Activated CD8-positive, alpha-beta memory T cell treated with anti-CD3 and anti-CD28 coated beads, Interleukin-2, amount 50 U/mL, for 48 hours (primary cell): ENCODE measurements at regions not wholly inside any gene's neighbourhood (a gene's known extent, or its start where the extent isn't known, plus 50 kb on each side); places are given as distances from the start of the nearest gene placed in this dataset.

Experiments used
- DNase-seq: peaks from one replicate; pipeline ENCODE4 v3.0.0-alpha.2; 2020

DNA sequence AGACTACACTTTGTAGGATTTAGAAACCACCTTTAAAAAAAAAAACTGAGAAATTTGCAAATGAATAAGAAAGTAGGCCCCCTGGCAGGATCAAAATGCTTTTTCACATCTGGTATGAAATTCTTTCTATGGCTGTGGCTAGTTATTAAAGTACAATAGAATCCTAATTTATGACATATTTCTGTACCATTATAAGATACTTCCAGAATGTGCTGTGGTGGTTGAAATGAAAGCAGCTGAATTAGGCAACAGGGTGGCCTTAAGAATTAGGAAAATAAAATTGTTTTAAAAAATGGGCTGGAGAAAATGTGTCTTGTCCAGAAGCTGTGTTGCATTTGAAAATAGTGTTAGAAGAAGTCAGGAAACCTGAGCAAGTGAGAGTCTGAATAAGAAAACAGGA, 85.9 kb upstream of the PDE3A start:
- no peak for DNase-seq

DNA sequence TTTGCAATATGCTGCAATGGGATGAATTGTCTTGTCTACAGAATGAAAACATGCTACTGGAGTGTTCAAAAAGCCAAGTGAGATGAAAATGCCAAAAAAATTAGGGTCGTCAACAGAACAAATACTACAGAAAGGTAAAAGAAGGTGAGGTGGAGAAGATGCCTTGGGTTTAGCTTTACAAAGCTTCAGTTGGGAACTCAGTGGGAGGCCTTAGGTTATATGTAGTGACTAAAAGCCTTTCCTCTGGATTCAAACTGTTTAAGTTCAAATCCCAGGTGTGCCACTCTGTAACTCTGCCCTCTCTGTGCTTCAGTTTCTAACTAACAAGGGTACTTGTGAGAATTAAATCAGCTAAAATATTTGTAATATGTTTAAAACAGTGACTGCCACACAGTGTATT, 84.9 kb upstream of the PDE3A start:
- DNase-seq = no peak

DNA sequence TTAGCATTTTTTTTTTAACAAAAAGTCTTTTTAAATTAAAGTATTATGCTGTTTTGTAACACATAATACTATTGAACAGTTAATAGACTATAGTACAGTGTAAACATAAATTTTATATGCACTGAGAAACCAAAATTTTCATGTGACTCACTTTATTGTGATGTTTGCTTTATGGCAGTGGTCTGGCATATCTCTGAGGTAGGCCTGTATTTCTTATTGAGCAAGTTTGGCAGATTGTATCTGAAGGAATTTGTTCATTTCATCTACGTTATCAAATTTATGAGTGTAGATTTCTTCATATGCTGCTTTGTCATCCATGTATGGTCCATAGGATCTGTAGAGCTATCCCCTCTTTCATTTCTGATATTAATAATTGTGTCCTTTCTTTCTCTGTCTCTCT, 78.8 kb upstream of the PDE3A start:
- DNase-seq = no peak

DNA sequence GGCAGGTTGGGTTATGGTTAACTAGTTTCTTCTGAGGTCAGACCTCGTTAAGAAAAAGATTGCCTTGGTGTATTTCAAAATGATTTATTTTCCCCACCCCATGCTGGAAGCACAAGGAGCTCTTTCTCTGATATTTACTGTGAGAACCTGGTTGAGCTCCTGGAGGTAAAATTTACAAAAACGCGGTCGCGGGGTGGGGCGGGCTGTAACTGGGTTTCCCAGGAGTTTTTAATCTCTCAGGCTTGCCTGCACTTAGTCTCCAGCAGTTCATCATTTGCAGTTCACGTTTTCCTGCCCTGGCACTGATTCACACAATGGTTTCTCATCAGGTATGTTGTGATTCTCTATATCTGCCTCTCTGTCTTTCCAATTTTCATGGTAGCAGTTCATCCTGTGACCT, 67.9 kb upstream of the PDE3A start:
- DNase-seq = no peak

DNA sequence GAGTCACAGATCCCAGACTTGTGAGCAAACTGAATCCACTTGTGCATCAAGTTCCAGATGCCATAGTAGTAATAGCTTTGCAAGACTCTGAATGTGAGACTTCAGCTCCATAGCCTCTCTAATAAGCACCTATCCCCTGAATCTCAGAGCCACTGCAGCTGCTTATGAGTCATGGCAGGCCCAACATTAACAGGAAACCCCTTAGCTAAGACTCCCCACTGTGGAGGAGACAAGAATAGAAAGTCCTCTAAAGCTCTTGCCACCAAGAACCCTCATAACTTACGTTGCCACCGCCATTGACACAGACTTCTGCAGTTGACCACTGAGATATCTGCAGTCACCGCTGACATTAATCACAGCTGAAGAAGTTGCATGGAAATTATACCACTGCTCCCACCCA, 62.9 kb upstream of the PDE3A start:
- no peak for DNase-seq

DNA sequence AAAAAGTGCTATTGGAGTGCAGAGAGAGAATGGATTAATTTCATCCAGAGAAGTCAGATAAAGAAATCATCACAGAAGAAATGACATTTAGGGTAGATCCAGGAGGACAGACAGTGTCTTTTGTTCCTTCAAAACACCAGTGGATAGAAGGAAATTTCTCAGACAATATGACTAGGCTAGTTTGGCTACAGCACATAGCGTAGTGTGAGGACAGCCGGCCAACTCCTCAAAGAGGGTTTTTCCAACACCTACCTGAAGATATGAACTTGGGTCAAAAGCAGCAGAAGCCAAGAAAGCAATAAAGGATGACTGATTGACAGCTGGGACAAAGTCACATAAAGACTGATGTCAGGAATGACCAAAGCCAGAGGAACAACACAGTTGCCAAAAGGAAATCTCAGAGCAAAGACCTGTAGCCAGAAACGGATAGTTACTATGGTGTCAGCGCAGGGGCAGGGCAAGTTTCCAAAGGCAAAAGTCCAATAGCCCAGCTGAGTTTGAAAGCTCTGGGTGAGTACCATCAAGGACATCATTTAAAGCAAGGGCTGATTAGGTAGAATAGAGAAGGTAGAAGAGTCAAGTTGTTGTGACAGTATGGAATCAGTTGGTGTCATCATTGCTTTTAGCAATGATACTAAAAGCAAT, 58.7 kb upstream of the PDE3A start:
- DNase-seq = no peak

DNA sequence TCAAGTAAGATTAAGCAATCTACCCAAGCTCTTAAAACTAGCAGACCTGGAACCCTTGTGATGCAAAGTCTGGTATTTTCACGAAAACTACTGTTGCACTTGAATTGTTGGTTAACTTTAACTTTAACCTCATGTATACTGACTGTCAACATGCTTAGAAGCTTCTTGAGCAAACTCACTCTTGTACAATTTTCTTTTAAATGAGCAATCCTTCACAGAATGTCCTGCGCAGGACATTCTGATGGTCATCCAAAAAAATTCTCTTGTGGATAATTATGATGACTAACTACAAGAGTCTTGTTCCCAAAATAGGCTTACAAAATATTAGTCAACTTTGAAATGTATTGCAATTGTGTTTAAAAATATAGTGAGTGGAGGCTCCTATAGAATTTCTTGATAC, 54.0 kb upstream of the PDE3A start:
- no peak for DNase-seq

DNA sequence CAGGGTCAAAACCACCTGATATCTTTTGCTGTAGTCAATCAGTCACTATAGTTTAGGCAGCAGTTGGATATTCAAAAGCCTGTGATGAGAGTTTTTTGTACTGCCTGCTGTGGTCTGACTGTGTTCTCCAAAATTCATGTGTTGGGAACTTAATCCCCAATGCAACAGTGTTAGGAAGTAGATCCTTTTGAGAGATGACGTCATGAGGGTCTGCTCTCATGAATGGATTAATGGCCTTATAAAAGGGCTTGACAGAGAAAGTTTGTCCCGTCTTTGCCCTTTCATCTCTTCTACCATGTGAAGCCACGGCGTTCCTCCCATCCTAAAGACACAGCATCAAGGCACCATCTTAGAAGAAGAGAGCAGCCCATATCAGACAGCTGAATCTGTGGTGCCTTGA, 50.8 kb upstream of the PDE3A start:
- DNase-seq = no peak
